HepG2 (cell line): ENCODE measurements at regions not wholly inside any gene's neighbourhood (a gene's known extent, or its start where the extent isn't known, plus 50 kb on each side); places are given as distances from the start of the nearest gene placed in this dataset.

Experiments used
- EZH2 ChIP-seq: conservative IDR thresholded peaks from 2 replicates; pipeline ENCODE4 v1.6.1; 2012; ENCODE audit warnings: mild to moderate bottlenecking, low read depth, low read length, moderate library complexity
- FOXP1 ChIP-seq, 2 experiments: fragments of 450-650 bp in 1 of 2; IDR thresholded peaks; 2 replicates each; pipeline ENCODE4 v1.6.1; 2017 to 2018; ENCODE audit warnings: antibody characterized with exemption in 1 of 2
- HIVEP1 ChIP-seq: sonication (generic); formaldehyde crosslinking; IDR thresholded peaks from 2 replicates; pipeline ENCODE4 v1.4.0; 2020; ENCODE audit warnings: mild to moderate bottlenecking, missing genetic modification reagents
- PHF21A ChIP-seq: sonication (generic); formaldehyde crosslinking; IDR thresholded peaks from 2 replicates; pipeline ENCODE4 v1.5.0; 2020; ENCODE audit warnings: mild to moderate bottlenecking, missing genetic modification reagents
- POLR2A ChIP-seq, 2 experiments: IDR thresholded peaks; 2 replicates each; pipeline ENCODE4 v1.6.1; 2011; ENCODE audit warnings: low read depth in 2 of 2, low read length in 2 of 2, mild to moderate bottlenecking in 1 of 2, moderate library complexity in 1 of 2; ENCODE audit not compliant: insufficient read depth in 1 of 2
- RARA ChIP-seq: IDR thresholded peaks from 2 replicates; pipeline ENCODE4 v1.6.1; 2016; ENCODE audit warnings: missing genetic modification reagents, missing compliant biosample characterization
- RXRA ChIP-seq: sonication (generic); formaldehyde crosslinking; IDR thresholded peaks from 2 replicates; pipeline ENCODE4 v1.5.1; 2020; ENCODE audit warnings: missing genetic modification reagents
- SMYD3 ChIP-seq: sonication (generic); formaldehyde crosslinking; IDR thresholded peaks from 2 replicates; pipeline ENCODE4 v1.8.1; 2023; ENCODE audit warnings: mild to moderate bottlenecking, missing genetic modification reagents
- TAF1 ChIP-seq: sonication (generic); formaldehyde crosslinking; IDR thresholded peaks from 2 replicates; pipeline ENCODE4 v1.4.0; 2020; ENCODE audit warnings: missing genetic modification reagents
- ZBTB33 ChIP-seq: sonication (generic); formaldehyde crosslinking; IDR thresholded peaks from 2 replicates; pipeline ENCODE4 v1.4.0; 2020; ENCODE audit warnings: missing genetic modification reagents
- ZNF121 ChIP-seq: sonication (generic); formaldehyde crosslinking; IDR thresholded peaks from 2 replicates; pipeline ENCODE4 v1.5.0; 2020; ENCODE audit warnings: mild to moderate bottlenecking, missing genetic modification reagents

DNA sequence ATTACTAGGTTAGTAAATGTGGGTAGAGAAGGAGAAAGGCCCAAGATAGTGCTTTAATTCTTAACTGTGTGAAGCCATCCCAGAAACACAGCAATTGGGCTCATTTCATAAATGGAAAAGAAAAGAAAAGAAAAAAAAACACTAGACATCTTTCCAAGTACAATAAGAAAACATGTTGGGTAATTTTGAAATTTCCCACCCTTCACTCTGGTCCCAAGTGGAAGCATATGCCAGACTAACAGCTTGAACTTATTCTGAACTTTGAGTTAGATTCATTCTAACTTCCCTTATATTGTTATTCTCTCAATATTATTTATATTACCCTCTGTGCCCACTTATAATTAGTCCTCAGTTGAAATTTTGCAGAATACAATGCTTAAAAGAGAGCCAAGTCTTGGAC, 113.4 kb upstream of the GHR start:
- TF ChIP-seq TAF1 (CRISPR knock-in tag) (no peak), ZNF121 (CRISPR knock-in tag) (no peak), RXRA (no peak), PHF21A (CRISPR knock-in tag) (no peak), HIVEP1 (CRISPR knock-in tag) (no peak), SMYD3 (CRISPR knock-in tag) (no peak), EZH2 (no peak), POLR2A (IDR thresholded peaks at IDR 0.05; ENCODE audit: insufficient read depth in 1 of 2, low read depth in 2 of 2, low read length in 2 of 2) (no peak), ZBTB33 (CRISPR knock-in tag) (no peak), FOXP1 (IDR thresholded peaks at IDR 0.05) (no peak), FOXP1 (CRISPR knock-in tag; IDR thresholded peaks at IDR 0.05) (no peak), RARA (no peak)
